ENCODE measurements at regions not wholly inside any gene's neighbourhood (a gene's known extent, or its start where the extent isn't known, plus 50 kb on each side); places are given as distances from the start of the nearest gene placed in this dataset.

DNA sequence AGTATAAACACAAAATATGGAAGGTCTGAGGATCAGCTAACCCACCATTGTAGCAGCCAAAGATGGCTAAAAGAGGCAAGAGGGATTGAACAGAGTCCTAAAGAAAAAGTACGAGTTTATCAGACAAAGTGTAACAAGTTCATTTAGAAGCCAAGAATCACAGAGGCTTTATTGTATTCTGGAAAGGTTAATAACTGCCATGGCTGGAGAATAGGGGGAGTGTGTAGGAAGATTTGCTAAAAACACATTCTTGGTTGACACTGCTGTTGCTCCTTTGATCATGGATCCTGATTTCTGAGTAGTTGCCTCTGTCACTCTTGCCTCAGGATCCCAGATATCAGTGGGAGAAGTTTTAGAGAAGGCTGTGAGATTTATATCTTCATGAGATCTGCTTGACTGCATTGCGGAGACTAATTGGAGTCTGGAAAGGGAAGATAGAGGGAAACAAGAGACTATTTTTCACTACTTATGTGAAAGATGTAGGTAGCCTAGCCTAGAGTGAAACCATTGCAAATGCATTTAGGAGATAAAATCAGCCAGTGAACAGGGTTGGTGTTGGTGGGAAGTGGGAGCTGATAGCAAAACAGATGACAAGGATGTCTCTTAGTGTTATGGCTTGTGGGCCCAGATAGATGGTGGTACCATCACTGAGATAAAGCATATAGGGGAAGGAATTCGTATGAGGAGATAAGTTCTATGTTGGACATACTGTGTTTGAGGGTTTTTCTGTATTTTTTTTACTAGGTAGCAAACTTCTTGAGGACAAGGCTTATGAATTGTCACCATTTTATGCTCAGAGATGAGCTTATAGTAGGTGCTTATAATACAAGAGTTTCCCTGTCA lies 402.9 kb upstream of the PDE3A start:
- DNase-seq = no peak

- DNase-seq = no peak
These were observed 401.3 kb upstream of the PDE3A start for GRCh38 chr12:19967001-19967400.

- DNase-seq = peak; percentile 83
These were observed 400.9 kb upstream of the PDE3A start for GRCh38 chr12:19967431-19967830.

DNA sequence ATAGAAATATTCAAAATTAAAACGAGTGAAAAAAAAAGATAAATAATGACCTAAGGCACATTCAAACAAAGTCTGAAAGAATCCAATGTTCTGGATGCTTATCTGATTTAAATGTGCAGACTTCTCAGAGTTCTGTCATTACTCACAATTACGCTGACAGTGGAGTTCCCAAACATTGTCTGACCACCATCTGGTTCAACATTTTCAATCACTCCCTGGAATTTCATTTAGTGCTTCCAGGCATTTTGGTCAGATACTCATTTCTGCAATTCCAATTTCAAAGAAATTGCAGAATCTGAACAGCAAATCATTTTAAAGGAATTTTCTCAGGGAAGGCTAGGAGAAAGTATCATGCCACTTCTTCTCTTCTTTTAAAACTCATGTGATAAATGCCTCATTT lies 398.2 kb upstream of the PDE3A start:
- no peak for DNase-seq

DNA sequence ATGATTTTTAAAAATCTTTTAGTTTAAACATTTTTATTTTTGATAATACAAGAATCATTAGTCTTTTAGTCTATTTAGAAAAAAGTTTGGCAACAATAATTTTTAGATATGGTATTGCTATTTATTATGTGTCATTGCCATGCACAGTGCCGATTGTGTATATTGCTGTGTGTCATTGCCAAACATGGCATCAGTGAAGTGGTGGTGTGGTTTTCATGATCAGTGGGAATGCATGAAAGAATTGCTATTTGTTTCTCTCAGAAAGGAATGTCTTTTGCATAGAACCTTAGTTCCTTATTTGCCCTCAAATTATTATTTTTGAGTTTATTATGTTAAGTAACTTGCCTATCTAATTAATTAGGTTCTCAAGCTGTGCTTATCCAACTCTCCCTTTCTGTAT lies 397.5 kb upstream of the PDE3A start:
- DNase-seq = no peak

DNA sequence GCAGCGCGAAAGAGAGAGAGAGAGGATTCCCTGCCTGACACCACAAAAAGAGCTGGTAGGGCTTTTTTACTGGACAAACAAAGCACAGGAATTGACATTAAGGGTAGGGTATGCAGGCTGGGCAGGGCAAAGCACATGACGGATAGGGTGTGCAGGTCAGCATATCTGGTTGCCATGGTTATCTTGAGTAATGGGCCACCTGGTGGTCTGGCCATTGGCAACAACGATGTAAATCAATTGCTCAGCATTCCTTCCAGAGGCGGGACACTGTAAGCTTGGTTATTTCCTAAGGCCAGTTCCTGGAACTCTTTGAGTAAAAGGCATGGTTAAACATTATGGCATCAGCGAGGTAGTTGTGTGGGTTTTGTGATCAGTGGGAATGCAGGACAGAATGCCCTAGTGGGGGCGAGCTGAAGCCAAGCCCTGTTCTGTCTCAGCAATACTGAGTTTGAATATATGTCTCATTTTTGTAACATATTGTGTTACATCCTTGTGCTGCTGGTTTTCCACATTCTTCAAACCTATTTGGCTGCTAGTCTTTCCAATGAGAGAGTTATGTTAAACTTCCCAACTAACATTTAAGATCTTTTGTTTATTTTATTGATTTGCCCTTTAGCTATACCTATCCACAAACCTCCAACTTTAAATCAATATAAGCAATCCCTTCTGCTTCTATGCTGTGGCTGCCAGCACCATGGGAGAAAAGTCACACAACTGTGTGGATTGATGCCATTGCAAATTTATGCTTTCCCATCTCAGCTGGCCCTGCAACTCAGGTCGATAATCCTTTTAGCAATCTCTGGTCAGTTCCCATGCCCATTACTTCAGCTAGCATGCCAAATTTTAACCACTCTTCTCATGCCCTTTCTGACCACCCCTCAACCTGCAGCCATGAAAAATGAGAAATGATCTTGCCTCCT lies 396.7 kb upstream of the PDE3A start:
- no peak for DNase-seq

- DNase-seq = no peak
These were observed 395.7 kb upstream of the PDE3A start for GRCh38 chr12:19972325-19973288.

DNA sequence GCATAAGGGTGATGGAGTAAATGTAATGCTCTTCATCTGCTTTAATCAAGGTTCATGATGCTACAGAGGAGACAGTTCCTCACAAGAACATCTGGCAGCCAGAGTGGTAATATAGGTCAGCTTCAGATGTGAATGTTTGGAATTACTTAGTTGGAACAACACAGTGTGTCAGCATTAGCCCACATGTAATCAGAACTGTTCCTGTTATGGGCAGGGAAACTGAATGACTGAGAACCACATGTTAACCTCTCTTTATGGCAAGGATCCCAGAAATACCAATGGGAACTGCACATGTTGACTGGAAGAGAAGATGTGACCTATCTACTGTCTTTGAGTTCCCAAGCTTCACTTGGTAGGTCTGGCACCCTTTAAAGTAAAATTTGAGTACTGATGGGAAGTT lies 390.1 kb upstream of the PDE3A start:
- DNase-seq = no peak

DNA sequence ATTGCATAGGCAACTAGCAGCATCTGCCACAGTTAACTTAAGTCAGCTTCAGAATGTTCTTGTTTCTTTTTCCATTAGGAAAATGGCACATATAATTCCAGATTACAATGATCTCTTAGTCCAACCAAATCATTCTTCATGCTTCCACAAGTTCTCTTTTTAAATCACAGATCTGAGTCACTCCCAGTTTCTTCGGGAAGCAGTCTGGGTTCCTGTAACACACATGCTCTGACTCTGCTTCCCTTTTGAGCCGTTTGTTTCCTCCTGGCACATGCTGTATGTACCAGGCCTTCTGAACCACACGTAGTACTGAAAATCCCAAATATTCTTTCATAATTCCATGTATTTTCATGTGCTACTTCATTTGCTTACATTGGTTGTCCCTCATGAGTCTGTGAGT lies 388.8 kb upstream of the PDE3A start:
- DNase-seq = peak; percentile 49

DNA sequence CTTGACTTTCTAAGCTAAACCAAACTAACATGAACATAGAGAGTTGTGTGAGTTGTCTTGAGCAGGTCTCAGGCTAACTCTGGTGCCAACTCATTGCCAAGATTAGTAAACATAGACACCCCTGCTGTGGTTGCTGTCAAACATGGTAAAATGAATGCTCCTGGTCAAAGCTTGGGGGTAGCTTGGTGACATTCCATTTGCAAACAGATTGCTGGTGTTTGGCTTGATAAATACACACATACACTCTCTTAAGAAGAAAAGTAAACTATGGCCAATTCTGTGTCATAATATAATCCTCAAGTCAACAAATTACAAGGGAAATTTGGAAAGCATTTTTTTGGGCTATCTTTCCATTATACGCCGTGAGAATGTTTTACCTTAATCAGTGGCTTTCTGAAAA lies 386.4 kb upstream of the PDE3A start:
- no peak for DNase-seq

GRCh38 chr12:19988001-19988400 lies 380.3 kb upstream of the PDE3A start:
- DNase-seq = no peak

- DNase-seq = no peak
These were observed 379.9 kb upstream of the PDE3A start for GRCh38 chr12:19988459-19988873.

DNA sequence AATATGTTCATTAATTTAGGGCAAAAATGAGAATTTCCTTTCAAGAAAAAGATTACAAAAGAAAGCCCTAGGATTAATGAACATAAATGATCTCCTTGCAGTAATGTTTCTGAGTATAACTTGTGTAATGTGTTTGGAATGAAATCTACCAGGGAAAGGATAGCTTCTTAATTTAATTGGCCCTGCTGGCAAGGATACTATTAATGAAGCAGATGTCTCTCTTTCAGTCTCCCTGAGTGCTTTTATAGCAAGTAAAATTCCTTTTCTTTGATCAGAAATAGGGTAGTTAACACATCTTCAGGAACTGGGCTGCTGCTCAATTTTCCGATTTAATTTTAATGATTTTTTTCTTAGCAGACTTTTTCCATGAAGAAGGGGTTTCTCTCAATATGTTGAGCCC lies 379.4 kb upstream of the PDE3A start:
- DNase-seq = no peak

DNA sequence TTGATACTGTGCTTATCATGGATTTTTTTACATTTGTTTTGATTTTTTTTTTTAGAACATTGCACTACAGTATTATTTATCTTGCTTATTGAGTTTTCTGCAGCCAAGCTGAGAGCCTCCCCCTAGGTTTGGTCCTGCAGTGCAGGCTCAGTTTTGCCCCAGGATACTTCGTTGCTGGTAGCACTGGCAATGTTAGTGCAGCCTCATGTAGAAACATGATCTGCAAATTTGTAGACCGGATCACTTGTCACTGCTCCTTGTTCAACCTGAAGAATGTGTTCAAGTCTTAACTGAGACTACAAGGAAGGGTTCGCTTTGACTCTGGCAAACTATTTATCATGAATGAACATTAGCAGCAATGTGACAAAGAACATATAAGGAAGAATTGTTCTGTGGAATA lies 377.2 kb upstream of the PDE3A start:
- DNase-seq = no peak

DNA sequence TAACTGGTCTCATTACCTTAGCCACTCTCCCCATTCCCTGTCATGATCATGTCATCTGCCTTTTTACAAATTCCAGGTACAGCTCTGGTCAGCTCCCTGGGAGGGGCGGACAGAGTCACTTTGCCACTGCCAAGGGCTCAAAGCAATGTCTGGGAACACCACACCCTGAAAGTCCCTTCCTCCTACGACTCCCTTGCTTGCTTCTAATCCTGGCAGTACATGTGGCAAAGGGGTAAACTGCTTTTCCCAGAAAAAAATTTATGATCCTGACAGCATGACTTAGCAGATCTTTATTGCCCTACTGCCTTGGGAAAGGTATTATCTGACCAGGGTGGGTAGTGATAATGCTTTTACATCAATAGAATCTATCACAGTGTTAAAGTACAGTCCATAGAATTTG lies 376.0 kb upstream of the PDE3A start:
- no peak for DNase-seq

DNA sequence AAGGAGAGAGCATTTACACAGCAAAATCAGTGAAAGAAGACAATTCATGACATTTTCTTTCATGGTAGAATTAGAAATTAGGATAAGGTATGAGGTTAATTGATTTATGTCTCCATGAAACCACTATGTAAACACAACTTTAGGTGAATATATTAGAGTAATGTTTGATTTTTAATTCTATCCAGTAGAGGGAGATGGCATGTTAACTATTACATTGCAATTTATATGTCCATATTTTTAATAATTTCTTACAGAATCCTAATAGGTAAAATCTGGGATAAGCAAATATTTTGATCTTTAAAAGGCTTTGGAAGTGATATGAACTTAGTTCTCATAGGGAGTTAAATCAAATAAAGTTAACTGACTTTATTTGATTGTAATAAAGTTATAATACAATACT lies 373.4 kb upstream of the PDE3A start:
- DNase-seq = no peak

- no peak for DNase-seq
These were observed 370.5 kb upstream of the PDE3A start for GRCh38 chr12:19997656-19998400.

- DNase-seq = no peak
These were observed 369.9 kb upstream of the PDE3A start for GRCh38 chr12:19998411-19998810.

DNA sequence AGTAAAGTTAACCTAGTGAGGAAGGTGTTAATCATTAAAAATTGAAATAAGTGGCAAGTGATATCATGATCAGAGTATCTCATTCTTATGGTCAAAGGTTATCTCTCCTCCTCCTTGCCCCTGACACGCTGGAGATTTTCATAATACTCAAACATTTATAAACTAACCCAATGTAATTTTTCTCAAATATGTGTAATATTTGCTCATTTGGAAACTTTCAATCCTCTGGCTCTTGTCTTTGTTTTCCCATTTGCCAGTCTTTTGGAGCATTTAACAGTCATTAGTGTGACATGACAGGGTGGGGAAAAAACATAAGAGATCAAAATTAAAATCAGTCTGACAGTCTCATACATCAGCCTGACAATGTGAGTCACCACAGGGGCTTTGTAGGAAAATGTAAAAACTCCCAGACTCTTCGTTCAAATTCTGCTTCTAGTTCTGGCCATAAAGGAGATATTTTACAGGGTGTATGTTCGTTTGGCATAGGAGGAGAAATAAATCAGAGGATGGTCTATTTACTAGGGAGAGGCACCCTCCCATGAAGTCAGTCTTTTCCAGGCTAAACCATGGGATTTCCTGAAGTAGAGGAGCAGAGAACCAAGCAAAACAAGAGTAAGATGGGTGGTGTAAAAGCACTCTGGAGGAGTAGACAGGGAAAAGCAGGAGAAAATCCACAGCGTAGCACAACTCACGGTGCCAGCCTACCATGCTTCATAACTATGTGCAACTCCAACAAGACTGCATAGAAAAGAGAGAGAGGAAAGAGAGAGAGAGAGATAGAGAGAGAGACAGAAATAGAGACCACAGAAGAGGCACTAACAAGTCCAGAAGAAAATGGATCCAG lies 369.2 kb upstream of the PDE3A start:
- no peak for DNase-seq

DNA sequence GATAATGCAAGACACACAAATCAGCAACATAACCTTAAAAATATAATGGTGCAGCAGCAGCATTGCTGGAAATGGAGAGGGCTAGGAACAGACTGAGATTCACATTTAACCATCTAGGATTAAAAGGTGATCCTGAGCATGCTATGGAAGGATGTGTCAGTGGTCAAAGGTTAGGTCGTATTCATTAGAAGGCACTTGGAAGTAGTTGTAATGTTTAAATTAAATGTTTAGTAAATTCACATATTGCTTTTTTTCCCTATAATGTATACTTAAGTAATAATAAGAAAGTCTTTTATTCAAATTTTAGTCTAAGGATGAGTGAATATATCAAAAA lies 368.6 kb upstream of the PDE3A start:
- no peak for DNase-seq

GRCh38 chr12:20000229-20000849 lies 368.0 kb upstream of the PDE3A start:
- DNase-seq = no peak
